Sciatic nerve (tissue), 2 donors: ENCODE measurements at regions not wholly inside any gene's neighbourhood (a gene's known extent, or its start where the extent isn't known, plus 50 kb on each side); places are given as distances from the start of the nearest gene placed in this dataset.
"Not testable (repeated sequence)": the region's sequence is repeated elsewhere in the genome, so short reads cannot be mapped to it uniquely, and the experiment has no call there.

Source experiments
- ATAC-seq: fragments of 200-7000 bp; cut with Tn5 transposase; one replicate; pipeline ENCODE4 v1.9.1; 2020; ENCODE audit warnings: mild to moderate bottlenecking, moderate library complexity
- DNase-seq: peaks from one replicate; pipeline ENCODE4 v3.0.0-alpha.2; 2020; ENCODE audit warnings: low spot score
- intact Hi-C: fragments of 100-400 bp; cut with DNase I; formaldehyde crosslinking; loops from one replicate; pipeline ENCODE4 v1.14.2; 2022
- donor health status: DM: no; HTN: no; CAD: no.
- donor health status: DM: no; HTN: no; CAD: no.

GRCh38 chr11:71322861-71323582 lies 70.6 kb upstream of the SHANK2 start:
- ATAC-seq = no peak
- intact Hi-C loops = no loop called here
- DNase-seq = no peak

DNA sequence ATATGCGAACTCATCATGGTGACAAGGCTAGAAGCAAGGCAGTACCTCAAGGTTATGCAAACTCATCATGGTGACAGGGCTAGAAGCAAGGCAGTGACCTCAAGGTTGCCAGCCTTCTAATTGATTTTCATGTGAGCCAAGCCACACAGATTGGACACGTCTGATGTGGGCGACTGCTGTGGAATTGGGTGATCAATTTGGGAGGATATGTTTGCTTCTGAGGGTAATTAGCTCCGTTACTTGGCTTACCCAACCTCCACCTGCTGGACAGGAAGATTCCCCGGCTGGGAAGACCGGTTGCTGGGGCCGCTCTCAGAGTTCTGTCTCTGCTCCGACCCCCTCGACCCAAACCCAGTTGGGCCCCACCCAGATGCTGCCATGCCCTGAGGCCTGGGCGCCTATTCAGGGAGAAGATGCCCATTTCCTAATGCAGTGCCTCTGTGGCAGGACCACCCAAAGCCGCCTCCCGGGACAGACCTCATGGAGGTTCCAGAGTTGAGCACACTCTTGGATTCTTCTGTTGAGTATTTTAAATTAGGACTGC lies 69.9 kb upstream of the SHANK2 start:
- intact Hi-C loops = no loop called here
- DNase-seq (no peak), ATAC-seq (no peak)

DNA sequence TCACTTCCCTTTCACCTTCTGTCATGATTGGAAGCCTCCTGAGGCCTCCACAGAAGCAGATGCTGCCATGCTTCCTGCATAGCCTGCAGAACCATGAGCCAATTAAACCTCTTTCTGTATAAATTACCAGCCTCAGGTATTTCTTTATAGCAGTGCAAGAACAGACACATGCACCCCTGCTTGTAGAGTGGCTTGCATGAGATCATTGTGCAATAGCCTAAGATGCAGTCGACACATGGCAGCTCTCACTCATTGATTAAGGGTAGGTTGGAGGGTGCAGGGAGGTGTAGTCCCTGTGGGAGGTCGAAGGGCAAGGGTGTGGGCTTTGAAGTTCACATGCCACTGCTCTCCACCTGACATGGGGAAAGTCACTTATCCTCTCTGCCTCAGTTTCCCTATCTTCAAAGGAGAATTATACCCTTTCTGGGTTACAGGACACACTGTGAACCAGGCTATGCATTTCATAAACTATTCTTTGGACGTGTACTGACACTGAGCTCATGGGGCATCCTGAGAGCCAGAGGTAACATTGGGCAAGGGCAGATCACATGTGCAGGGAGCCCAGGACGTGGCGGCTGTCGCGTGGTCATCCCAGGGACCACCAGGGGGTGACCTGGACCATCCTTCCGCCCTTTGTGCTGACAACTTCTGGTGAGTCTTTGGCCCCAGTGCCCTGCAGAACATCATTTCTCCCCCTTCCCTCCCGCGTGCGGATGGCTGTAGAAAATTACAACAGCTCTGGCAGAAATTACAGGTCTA lies 69.2 kb upstream of the SHANK2 start:
- intact Hi-C loops = no loop called here

GRCh38 chr11:71316701-71317100 lies 64.3 kb upstream of the SHANK2 start:
- DNase-seq = no peak
- intact Hi-C loops = no loop called here
- ATAC-seq = no peak

More for the DNA sequence above, 69.2 kb upstream of the SHANK2 start:
- ATAC-seq (no peak), DNase-seq (no peak)

DNA sequence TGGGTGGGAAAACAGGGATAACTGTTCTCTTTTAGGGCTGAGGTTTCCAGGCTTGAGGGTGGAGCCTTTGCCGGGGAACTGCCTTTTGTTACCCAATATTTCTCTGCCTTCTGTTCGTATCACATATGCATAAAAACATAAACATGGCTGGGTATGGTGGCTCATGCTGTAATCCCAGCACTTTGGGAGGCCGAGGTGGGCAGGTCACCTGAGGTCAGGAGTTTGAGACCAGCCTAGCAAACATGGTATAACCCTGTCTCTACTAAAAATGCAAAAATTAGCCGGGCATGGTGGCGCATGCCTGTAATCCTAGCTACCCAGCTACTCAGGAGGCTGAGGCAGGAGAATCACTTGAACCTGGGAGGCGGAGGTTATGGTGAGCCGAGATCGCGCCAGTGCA lies 60.2 kb upstream of the SHANK2 start:
- intact Hi-C loops, ATAC-seq: not testable (repeated sequence)
- peak; percentile 1 for DNase-seq

DNA sequence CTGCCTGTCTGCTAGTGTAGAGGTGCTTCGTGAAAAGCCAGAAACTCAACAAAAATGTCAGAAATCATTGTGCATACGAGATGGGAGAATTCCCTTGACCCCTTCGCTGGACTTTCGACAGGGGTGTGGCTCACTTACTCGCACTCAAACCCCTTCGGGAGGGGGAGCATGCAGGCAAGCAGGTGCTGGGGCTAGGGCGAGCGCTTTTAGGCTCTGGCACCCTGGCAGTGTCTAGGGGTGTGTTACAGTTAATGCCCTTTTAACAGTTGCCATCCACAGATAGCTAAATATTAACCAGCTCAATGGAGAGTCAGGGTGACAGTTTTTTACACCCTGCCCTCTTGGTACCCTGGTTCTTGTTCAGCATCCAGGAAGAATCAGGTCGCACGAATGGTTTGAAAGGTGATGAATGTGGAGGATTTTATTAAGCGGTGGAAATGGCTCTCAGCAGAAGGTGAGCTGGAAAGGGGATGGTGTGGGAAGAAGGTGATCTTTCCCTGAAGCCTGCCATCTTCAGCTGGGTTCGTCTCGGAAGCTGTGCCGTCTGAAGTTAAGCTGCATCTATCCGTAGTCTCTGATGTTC lies 59.6 kb upstream of the SHANK2 start:
- no peak for ATAC-seq
- intact Hi-C loops = no loop called here
- peak; percentile 38 for DNase-seq

DNA sequence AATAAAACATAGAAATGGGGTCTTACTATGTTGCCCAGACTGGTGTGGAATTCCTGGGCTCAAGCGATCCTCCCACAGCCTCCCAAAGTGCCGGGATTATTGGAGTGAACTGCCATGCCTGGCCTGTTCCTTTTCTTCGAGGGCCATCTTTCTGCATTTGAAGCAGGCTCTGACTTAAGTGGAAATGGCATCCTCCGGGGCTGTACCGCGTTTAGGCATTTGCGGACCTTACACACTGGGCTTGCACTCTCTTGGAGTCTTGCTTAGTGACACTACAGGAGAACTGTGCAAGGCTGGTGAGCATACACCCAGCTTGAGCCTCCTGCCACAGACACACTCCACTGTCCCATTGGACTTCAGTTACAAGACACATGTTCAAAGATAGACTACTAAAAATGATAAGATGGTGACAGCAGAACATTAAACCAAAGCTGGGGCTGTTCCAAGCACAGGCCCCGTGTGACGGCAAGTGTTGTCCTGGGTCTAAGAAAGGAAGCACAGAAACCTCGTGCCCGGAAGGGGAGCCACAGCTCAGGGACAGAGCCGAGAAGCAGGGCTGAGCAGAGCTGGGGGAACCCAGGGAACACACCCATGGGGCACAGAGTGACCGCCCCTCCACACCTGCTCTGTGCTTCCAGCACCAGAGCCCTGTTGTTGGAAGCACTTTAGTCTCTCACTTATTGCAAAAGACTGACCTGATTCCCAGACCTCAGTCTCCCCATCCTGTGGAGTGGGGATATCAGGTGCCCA lies 59.0 kb upstream of the SHANK2 start:
- intact Hi-C loops = no loop called here
- DNase-seq (peak; percentile 18), ATAC-seq (no peak)

DNA sequence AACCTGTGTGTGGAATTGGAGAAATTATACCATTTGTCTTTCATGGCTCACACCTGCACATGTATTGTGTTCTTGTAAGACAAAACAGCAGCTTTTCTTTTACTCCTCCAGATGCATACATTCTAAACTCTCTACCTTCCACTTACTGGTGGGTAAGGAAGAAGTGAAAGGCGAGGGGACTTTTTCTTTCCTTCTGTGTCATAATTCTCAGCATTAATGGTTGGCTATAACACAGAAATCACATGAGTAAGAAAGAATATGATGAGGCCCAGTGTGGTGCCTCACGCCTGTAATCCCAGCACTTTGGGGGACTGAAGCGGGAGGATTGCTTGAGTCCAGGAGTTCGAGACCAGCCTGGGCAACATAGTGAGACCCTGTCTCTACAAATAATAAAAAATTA lies 57.8 kb upstream of the SHANK2 start:
- ATAC-seq (no peak), DNase-seq (no peak)
- intact Hi-C loops = no loop called here

GRCh38 chr11:71309611-71310010 lies 57.2 kb upstream of the SHANK2 start:
- DNase-seq (no peak), ATAC-seq (no peak)
- intact Hi-C loops = no loop called here

DNA sequence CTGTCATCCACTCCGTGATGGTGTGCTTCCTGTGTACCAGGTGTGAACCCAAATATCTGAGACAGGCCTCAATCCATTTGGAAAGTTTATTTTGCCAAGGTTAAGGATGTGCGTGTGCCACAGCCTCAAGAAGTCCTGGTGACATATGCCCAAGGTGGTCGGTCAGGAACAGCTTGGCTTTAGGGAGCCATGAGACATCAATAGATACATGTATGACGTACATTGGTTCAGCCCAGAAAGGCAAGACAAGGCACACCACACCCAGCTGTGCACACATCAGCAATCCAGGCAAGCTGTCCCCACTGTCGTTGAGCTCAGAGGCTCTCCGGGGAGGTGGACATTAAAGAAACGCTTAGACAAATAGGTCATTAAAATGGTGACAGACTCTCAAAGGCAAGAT lies 56.8 kb upstream of the SHANK2 start:
- ATAC-seq (no peak), DNase-seq (peak; percentile 5)
- intact Hi-C loops = no loop called here

- peak; percentile 3 for DNase-seq
Measured at GRCh38 chr11:71307811-71308645, 55.7 kb upstream of the SHANK2 start.

DNA sequence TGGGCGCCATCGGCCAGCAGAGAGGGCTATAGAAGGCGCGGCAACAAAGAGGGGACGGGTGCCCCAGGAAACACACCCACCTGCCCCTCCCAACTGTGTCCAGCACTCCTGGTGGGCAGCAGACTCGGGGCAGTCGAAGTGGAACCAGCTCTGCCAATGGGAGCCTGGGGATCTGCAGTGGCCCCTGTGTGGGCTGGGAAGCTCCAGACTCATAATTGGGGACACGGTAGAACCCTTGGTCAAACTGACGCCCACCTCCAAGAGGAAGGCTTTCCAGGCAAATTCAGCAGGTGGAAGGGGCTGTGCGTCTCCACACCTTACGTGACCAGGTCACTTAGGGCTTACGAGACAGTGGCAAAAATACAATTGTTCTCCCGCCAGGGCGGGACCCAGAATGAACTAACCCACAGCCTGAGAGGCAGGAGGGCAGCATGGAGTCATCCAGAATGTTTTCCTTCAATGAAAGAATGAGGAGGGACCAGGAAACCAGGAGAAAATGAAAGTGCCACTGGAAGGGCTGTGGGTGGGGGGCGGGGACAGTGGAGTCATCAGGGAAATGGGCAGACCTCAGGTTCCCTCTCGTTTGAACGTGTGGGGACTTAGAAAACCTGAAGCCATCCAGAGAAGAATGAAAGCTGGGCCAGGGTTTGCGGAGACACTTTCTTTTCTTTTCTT lies 53.2 kb upstream of the SHANK2 start:
- intact Hi-C loops = no loop called here
- DNase-seq (peak; percentile 38), ATAC-seq (no peak)

More at GRCh38 chr11:71307811-71308645, 55.7 kb upstream of the SHANK2 start:
- no peak for ATAC-seq
- intact Hi-C loops = no loop called here

- intact Hi-C loops = no loop called here
- ATAC-seq = no peak
- DNase-seq = peak; percentile 7
Measured at GRCh38 chr11:71305041-71305440, 52.7 kb upstream of the SHANK2 start.

GRCh38 chr11:71304491-71304890 lies 52.1 kb upstream of the SHANK2 start:
- DNase-seq (no peak), ATAC-seq (no peak)
- intact Hi-C loops = no loop called here

DNA sequence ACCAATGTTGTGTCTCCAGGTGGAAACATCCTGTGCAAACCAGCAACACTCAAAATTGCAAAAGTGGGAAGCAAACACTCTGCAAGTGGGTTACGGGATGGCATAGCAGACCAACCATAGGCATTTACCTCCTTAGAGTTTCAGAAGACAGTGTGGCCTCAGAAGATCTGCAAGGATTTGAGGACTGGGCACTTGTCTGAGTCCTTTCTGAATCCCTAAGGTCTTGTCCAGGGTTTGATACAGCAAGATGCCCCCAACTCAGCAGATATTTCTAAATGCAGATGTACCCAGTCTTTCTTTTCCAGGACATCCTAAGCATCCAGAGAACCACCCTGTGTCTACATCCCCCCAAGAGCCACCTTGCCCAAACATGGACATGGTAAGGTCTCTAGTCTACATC lies 51.7 kb upstream of the SHANK2 start:
- DNase-seq (no peak), ATAC-seq (no peak)
- intact Hi-C loops = no loop called here

DNA sequence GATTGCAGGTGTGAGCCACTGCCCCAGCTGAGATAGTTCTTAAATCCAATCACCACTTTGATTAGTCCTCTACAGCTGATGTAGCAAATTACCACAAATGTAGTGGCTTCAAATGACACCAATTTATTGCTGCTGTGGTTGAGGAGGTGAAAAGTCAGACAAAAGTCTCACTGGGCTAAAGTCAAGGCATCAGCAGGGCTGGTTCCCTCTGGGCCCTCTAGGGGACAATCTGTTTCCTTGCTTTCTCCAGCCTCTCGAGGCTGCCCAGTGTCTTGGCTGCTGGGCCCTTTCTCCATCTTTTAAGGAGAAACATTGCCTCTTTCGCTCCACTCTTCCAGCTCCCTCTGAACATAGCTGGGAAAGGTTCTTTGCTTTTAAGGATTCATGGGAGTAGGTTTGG lies 50.5 kb upstream of the SHANK2 start:
- intact Hi-C loops = no loop called here
- DNase-seq = no peak
- ATAC-seq = no peak

DNA sequence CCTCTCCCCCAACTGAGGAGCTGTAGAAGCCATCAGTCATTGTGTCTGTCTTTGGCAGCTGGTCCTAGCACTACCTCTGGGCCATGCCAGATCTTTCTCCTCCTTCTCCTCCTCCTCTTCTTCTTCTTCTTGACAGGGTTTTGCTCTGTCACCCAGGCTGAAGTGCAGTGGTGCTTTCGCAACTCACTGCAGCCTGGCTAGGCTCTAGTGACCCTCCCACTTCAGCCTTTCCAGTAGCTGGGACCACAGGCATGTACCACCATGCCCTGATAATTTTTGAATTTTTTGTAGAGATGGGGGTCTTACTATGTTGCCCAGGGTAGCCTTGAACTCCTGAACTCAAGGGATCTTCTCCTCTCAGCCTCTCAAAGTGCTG lies 50.1 kb upstream of the SHANK2 start:
- intact Hi-C loops = no loop called here
- DNase-seq = no peak
- ATAC-seq = no peak
